Neural progenitor cell (in vitro differentiated cells): ENCODE measurements at regions not wholly inside any gene's neighbourhood (a gene's known extent, or its start where the extent isn't known, plus 50 kb on each side); places are given as distances from the start of the nearest gene placed in this dataset.

Source experiments
- EZH2 ChIP-seq: fragments of 200-600 bp; sonication (generic); IDR thresholded peaks from 2 replicates; pipeline ENCODE4 v1.6.1; 2017; ENCODE audit warnings: antibody characterized with exemption, mild to moderate bottlenecking, moderate library complexity
- TF ChIP-seq, protein P1 (sequence below): fragments of 200-600 bp; sonication (generic); IDR thresholded peaks from 2 replicates; pipeline ENCODE4 v1.5.1; 2017; ENCODE audit warnings: antibody characterized with exemption, mild to moderate bottlenecking

DNA sequence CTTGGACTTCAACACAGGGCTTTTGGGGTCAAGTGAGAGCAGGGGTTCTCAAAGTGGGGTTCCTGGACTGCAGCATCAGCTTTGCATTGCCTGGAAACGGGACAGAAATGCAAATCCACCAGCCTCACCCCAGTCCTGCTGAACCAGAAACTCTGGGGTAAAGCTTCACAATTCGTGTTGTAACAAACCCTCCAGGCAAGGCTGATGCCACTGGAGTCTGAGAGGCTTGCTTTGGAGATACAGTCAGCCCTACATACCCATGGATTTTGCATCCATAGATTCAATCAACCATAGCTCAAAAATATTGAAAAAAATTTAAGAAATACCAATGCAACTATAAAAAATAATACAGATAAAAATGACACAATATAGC lies 160.4 kb upstream of the ECI2 start:
- TF ChIP-seq, protein P1, sequence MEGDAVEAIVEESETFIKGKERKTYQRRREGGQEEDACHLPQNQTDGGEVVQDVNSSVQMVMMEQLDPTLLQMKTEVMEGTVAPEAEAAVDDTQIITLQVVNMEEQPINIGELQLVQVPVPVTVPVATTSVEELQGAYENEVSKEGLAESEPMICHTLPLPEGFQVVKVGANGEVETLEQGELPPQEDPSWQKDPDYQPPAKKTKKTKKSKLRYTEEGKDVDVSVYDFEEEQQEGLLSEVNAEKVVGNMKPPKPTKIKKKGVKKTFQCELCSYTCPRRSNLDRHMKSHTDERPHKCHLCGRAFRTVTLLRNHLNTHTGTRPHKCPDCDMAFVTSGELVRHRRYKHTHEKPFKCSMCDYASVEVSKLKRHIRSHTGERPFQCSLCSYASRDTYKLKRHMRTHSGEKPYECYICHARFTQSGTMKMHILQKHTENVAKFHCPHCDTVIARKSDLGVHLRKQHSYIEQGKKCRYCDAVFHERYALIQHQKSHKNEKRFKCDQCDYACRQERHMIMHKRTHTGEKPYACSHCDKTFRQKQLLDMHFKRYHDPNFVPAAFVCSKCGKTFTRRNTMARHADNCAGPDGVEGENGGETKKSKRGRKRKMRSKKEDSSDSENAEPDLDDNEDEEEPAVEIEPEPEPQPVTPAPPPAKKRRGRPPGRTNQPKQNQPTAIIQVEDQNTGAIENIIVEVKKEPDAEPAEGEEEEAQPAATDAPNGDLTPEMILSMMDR: no peak
- no peak for TF ChIP-seq EZH2
